Esophagus muscularis mucosa (tissue), 3 donors: ENCODE measurements at regions not wholly inside any gene's neighbourhood (a gene's known extent, or its start where the extent isn't known, plus 50 kb on each side); places are given as distances from the start of the nearest gene placed in this dataset.

Experiments
- POLR2A ChIP-seq: fragments of 450-650 bp; IDR thresholded peaks from one replicate; pipeline ENCODE4 v1.6.1; 2017; ENCODE audit warnings: antibody characterized with exemption, moderate library complexity, mild to moderate bottlenecking, low read depth
- TF ChIP-seq, protein P1 (sequence below), 3 experiments: fragments of 200-600 bp in 2 of 3; fragments of 450-650 bp in 1 of 3; sonication (generic) in 2 of 3; IDR thresholded peaks; one replicate each; pipeline ENCODE4 v1.5.1; 2017 to 2019; ENCODE audit warnings: antibody characterized with exemption in 3 of 3, mild to moderate bottlenecking in 2 of 3, moderate library complexity in 1 of 3

- TF ChIP-seq, protein P1, sequence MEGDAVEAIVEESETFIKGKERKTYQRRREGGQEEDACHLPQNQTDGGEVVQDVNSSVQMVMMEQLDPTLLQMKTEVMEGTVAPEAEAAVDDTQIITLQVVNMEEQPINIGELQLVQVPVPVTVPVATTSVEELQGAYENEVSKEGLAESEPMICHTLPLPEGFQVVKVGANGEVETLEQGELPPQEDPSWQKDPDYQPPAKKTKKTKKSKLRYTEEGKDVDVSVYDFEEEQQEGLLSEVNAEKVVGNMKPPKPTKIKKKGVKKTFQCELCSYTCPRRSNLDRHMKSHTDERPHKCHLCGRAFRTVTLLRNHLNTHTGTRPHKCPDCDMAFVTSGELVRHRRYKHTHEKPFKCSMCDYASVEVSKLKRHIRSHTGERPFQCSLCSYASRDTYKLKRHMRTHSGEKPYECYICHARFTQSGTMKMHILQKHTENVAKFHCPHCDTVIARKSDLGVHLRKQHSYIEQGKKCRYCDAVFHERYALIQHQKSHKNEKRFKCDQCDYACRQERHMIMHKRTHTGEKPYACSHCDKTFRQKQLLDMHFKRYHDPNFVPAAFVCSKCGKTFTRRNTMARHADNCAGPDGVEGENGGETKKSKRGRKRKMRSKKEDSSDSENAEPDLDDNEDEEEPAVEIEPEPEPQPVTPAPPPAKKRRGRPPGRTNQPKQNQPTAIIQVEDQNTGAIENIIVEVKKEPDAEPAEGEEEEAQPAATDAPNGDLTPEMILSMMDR (IDR thresholded peaks at IDR 0.05): no peak
- no peak for TF ChIP-seq POLR2A
These were observed 118.8 kb downstream of the EMX2 start for GRCh38 chr10:117661316-117661715.
